Superior temporal gyrus (tissue), 1 donor: ENCODE measurements at regions not wholly inside any gene's neighbourhood (a gene's known extent, or its start where the extent isn't known, plus 50 kb on each side); places are given as distances from the start of the nearest gene placed in this dataset.

Experiments used
- DNase-seq: peaks from one replicate; pipeline ENCODE4 v3.0.0-alpha.2; 2016; ENCODE audit errors: extremely low spot score

GRCh38 chr18:45168866-45169600 lies 446.2 kb upstream of the SLC14A2 start:
- no peak for DNase-seq

- no peak for DNase-seq
These were observed 445.7 kb upstream of the SLC14A2 start for GRCh38 chr18:45169610-45170009.

GRCh38 chr18:45171679-45172191 lies 443.5 kb upstream of the SLC14A2 start:
- no peak for DNase-seq

- DNase-seq = no peak
These were observed 441.9 kb upstream of the SLC14A2 start for GRCh38 chr18:45173327-45173726.

GRCh38 chr18:45173799-45174519 lies 441.3 kb upstream of the SLC14A2 start:
- DNase-seq = no peak

GRCh38 chr18:45174629-45175136 lies 440.6 kb upstream of the SLC14A2 start:
- DNase-seq = no peak

- no peak for DNase-seq
These were observed 439.8 kb upstream of the SLC14A2 start for GRCh38 chr18:45175511-45175910.

GRCh38 chr18:45186832-45187231 lies 428.4 kb upstream of the SLC14A2 start:
- no peak for DNase-seq

- DNase-seq = no peak
These were observed 423.5 kb upstream of the SLC14A2 start for GRCh38 chr18:45191795-45192194.

- DNase-seq = no peak
These were observed 417.7 kb upstream of the SLC14A2 start for GRCh38 chr18:45197526-45197970.

GRCh38 chr18:45198526-45198925 lies 416.8 kb upstream of the SLC14A2 start:
- no peak for DNase-seq

GRCh38 chr18:45201029-45201428 lies 414.2 kb upstream of the SLC14A2 start:
- no peak for DNase-seq

GRCh38 chr18:45201489-45201888 lies 413.8 kb upstream of the SLC14A2 start:
- no peak for DNase-seq

GRCh38 chr18:45202061-45202460 lies 413.2 kb upstream of the SLC14A2 start:
- DNase-seq = no peak

- no peak for DNase-seq
These were observed 411.6 kb upstream of the SLC14A2 start for GRCh38 chr18:45203677-45204076.

- DNase-seq = no peak
These were observed 407.9 kb upstream of the SLC14A2 start for GRCh38 chr18:45207328-45207727.

- no peak for DNase-seq
These were observed 407.1 kb upstream of the SLC14A2 start for GRCh38 chr18:45208164-45208563.

GRCh38 chr18:45212181-45213039 lies 402.9 kb upstream of the SLC14A2 start:
- DNase-seq = peak; percentile 82

GRCh38 chr18:45213040-45213333 lies 402.3 kb upstream of the SLC14A2 start:
- no peak for DNase-seq

- no peak for DNase-seq
These were observed 396.8 kb upstream of the SLC14A2 start for GRCh38 chr18:45218436-45218835.

GRCh38 chr18:45221363-45221762 lies 393.9 kb upstream of the SLC14A2 start:
- no peak for DNase-seq

GRCh38 chr18:45222180-45222579 lies 393.1 kb upstream of the SLC14A2 start:
- no peak for DNase-seq
